ENCODE measurements at regions not wholly inside any gene's neighbourhood (a gene's known extent, or its start where the extent isn't known, plus 50 kb on each side); places are given as distances from the start of the nearest gene placed in this dataset.

DNA sequence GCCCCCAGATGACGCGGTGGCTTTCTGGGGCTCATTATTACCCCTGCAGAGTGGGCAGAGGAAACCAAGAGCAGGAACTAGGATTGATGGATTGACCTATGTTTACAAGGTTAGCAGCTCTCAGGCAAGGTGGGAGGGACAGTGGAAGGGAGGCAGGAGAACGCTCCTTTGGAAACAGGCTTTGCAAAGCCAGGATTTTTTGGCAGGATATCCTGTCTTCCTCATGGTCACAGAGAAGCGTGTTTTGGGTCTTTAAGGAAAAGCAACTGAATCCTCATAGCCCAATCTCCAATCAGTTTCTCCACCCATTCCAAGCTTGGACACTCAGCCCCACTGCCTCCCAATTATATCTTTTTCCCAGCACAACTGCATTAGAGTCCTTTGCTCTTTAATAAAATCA, 105.6 kb upstream of the SOD1 start:
- TF ChIP-seq ZNF8 (CRISPR knock-in tag; IDR thresholded peaks at IDR 0.05) (no peak), ZFP3 (CRISPR knock-in tag; IDR thresholded peaks at IDR 0.05) (no peak), TCF4 (CRISPR knock-in tag; IDR thresholded peaks at IDR 0.05; ENCODE audit: borderline replicate concordance) (no peak), CREB5 (CRISPR knock-in tag; IDR thresholded peaks at IDR 0.05; ENCODE audit: low read depth) (no peak), ARNTL (CRISPR knock-in tag; IDR thresholded peaks at IDR 0.05; ENCODE audit: borderline replicate concordance, low read depth) (no peak), CSDC2 (CRISPR knock-in tag; IDR thresholded peaks at IDR 0.05) (no peak), SNAI2 (CRISPR knock-in tag; IDR thresholded peaks at IDR 0.05) (no peak), ZNF70 (CRISPR knock-in tag; IDR thresholded peaks at IDR 0.05) (no peak), ZFP30 (CRISPR knock-in tag; IDR thresholded peaks at IDR 0.05) (no peak), BACH2 (CRISPR knock-in tag; IDR thresholded peaks at IDR 0.05; ENCODE audit: borderline replicate concordance) (no peak), POU6F1 (CRISPR knock-in tag; IDR thresholded peaks at IDR 0.05; ENCODE audit: borderline replicate concordance, low read depth) (no peak), ISL1 (CRISPR knock-in tag; IDR thresholded peaks at IDR 0.05) (no peak), GLIS3 (CRISPR knock-in tag; IDR thresholded peaks at IDR 0.05) (no peak), ESRRG (CRISPR knock-in tag; IDR thresholded peaks at IDR 0.05) (no peak), TSHZ2 (CRISPR knock-in tag; IDR thresholded peaks at IDR 0.05) (no peak), ZC3H10 (CRISPR knock-in tag; IDR thresholded peaks at IDR 0.05) (no peak)
- TF ChIP-seq, protein P1, sequence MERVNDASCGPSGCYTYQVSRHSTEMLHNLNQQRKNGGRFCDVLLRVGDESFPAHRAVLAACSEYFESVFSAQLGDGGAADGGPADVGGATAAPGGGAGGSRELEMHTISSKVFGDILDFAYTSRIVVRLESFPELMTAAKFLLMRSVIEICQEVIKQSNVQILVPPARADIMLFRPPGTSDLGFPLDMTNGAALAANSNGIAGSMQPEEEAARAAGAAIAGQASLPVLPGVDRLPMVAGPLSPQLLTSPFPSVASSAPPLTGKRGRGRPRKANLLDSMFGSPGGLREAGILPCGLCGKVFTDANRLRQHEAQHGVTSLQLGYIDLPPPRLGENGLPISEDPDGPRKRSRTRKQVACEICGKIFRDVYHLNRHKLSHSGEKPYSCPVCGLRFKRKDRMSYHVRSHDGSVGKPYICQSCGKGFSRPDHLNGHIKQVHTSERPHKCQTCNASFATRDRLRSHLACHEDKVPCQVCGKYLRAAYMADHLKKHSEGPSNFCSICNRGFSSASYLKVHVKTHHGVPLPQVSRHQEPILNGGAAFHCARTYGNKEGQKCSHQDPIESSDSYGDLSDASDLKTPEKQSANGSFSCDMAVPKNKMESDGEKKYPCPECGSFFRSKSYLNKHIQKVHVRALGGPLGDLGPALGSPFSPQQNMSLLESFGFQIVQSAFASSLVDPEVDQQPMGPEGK (CRISPR knock-in tag; IDR thresholded peaks at IDR 0.05; ENCODE audit: borderline replicate concordance): no peak
- ATAC-seq: no peak

DNA sequence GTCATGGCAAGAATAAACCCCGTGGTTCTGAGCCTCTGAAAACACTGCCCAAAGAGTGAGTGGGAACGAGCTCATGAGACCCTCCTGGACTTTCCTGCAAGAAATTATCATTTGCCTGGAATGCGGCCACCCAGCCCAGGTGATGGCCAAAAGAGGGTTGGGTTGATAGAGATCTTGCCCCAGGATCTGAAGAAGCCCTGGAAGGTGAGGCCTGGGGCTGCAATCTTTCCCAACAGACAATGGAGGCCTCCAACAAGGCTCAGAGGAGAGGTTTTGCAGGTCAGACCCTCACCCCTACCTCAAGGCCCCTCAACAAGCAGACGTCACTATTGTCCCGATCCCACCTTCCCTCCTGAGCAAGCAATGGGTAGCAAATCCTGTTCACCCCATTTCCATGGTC, 106.0 kb upstream of the SOD1 start:
- TF ChIP-seq BACH2 (CRISPR knock-in tag; IDR thresholded peaks at IDR 0.05; ENCODE audit: borderline replicate concordance) (no peak), RARB (CRISPR knock-in tag; IDR thresholded peaks at IDR 0.05) (no peak), CREB5 (CRISPR knock-in tag; IDR thresholded peaks at IDR 0.05; ENCODE audit: low read depth) (no peak), ISL1 (CRISPR knock-in tag; IDR thresholded peaks at IDR 0.05) (no peak), POU6F1 (CRISPR knock-in tag; IDR thresholded peaks at IDR 0.05; ENCODE audit: borderline replicate concordance, low read depth) (no peak), PPARA (CRISPR knock-in tag; IDR thresholded peaks at IDR 0.05; ENCODE audit: borderline replicate concordance) (no peak), ZNF565 (CRISPR knock-in tag; conservative IDR thresholded peaks at IDR 0.05; ENCODE audit: low read depth) (no peak), ZFP30 (CRISPR knock-in tag; IDR thresholded peaks at IDR 0.05) (no peak), CSDC2 (CRISPR knock-in tag; IDR thresholded peaks at IDR 0.05) (no peak), ZNF70 (CRISPR knock-in tag; IDR thresholded peaks at IDR 0.05) (no peak), ZNF8 (CRISPR knock-in tag; IDR thresholded peaks at IDR 0.05) (no peak), TOX (CRISPR knock-in tag; IDR thresholded peaks at IDR 0.05; ENCODE audit: borderline replicate concordance) (no peak), ESRRG (CRISPR knock-in tag; IDR thresholded peaks at IDR 0.05) (no peak)
- TF ChIP-seq, protein P2, sequence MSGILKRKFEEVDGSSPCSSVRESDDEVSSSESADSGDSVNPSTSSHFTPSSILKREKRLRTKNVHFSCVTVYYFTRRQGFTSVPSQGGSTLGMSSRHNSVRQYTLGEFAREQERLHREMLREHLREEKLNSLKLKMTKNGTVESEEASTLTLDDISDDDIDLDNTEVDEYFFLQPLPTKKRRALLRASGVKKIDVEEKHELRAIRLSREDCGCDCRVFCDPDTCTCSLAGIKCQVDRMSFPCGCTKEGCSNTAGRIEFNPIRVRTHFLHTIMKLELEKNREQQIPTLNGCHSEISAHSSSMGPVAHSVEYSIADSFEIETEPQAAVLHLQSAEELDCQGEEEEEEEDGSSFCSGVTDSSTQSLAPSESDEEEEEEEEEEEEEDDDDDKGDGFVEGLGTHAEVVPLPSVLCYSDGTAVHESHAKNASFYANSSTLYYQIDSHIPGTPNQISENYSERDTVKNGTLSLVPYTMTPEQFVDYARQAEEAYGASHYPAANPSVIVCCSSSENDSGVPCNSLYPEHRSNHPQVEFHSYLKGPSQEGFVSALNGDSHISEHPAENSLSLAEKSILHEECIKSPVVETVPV (CRISPR knock-in tag; IDR thresholded peaks at IDR 0.05): no peak
- TF ChIP-seq, protein P1 (CRISPR knock-in tag; IDR thresholded peaks at IDR 0.05; ENCODE audit: borderline replicate concordance): no peak
- no peak for ATAC-seq

All from SK-N-SH treated with all-trans-retinoic acid at 6 μM for 48 hours (cell line).